ENCODE measurements at regions not wholly inside any gene's neighbourhood (a gene's known extent, or its start where the extent isn't known, plus 50 kb on each side); places are given as distances from the start of the nearest gene placed in this dataset.

- H3K27ac ChIP-seq = no peak overlapping the region
- H3K4me1 ChIP-seq = peaks cover 9% of the 10 kb centered on the region; the same call in 1 of the 2 replicates
- no peaks in the 10 kb centered on the region for H3K9me3 ChIP-seq (replicated peaks)
- peaks cover 5% of the 10 kb centered on the region for H3K36me3 ChIP-seq
- H3K4me3 ChIP-seq = no peak overlapping the region
- no peak for DNase-seq
- H3K27me3 ChIP-seq = no peaks in the 10 kb centered on the region
Measured at GRCh38 chr2:121014876-121015275, 270.1 kb downstream of the TFCP2L1 start.

- no peak for DNase-seq
- no peaks in the 10 kb centered on the region for H3K9me3 ChIP-seq (replicated peaks)
- H3K27ac ChIP-seq = no peak overlapping the region
- H3K4me1 ChIP-seq = peaks cover 11% of the 10 kb centered on the region; the same call in 1 of the 2 replicates
- H3K36me3 ChIP-seq = no peaks in the 10 kb centered on the region
- no peak overlapping the region for H3K4me3 ChIP-seq
- H3K27me3 ChIP-seq = no peaks in the 10 kb centered on the region
Measured at GRCh38 chr2:121015971-121016485, 269.0 kb downstream of the TFCP2L1 start.

GRCh38 chr2:121017396-121017795 is 267.6 kb downstream of the TFCP2L1 start:
- peak; percentile 75 to 83 for DNase-seq

GRCh38 chr2:121018136-121019061 is 266.6 kb downstream of the TFCP2L1 start:
- Histone ChIP-seq H3K36me3 (no peaks in the 10 kb centered on the region), H3K27ac (peak overlapping the region; percentile 88), H3K4me3 (peak overlapping the region; percentile 61), H3K4me1 (peaks cover 11% of the 10 kb centered on the region; the same call in 1 of the 2 replicates), H3K27me3 (no peaks in the 10 kb centered on the region), H3K9me3 (replicated peaks) (no peaks in the 10 kb centered on the region)
- peak; percentile 97 to 98 for DNase-seq

More at GRCh38 chr2:121017396-121017795, 267.6 kb downstream of the TFCP2L1 start:
- no peaks in the 10 kb centered on the region for H3K27me3 ChIP-seq
- peaks cover 11% of the 10 kb centered on the region; the same call in 1 of the 2 replicates for H3K4me1 ChIP-seq
- H3K9me3 ChIP-seq (replicated peaks) = no peaks in the 10 kb centered on the region
- H3K27ac ChIP-seq = peak overlapping the region; percentile 88
- peak overlapping the region; percentile 61 for H3K4me3 ChIP-seq
- H3K36me3 ChIP-seq = no peaks in the 10 kb centered on the region

- H3K4me1 ChIP-seq = peaks cover 11% of the 10 kb centered on the region; the same call in 1 of the 2 replicates
- H3K36me3 ChIP-seq = no peaks in the 10 kb centered on the region
- no peaks in the 10 kb centered on the region for H3K27me3 ChIP-seq
- no peaks in the 10 kb centered on the region for H3K9me3 ChIP-seq (replicated peaks)
- peak overlapping the region; percentile 61 for H3K4me3 ChIP-seq
- peak overlapping the region; percentile 88 for H3K27ac ChIP-seq
- peak; percentile 95 to 96 for DNase-seq
Measured at GRCh38 chr2:121019071-121019470, 265.9 kb downstream of the TFCP2L1 start.

- no peaks in the 10 kb centered on the region for H3K9me3 ChIP-seq (replicated peaks)
- peak; percentile 53 to 61 for DNase-seq
- peaks cover 11% of the 10 kb centered on the region; the same call in 1 of the 2 replicates for H3K4me1 ChIP-seq
- peak overlapping the region; percentile 61 for H3K4me3 ChIP-seq
- no peaks in the 10 kb centered on the region for H3K27me3 ChIP-seq
- peak overlapping the region; percentile 88; the same call in 1 of the 2 replicates for H3K27ac ChIP-seq
- no peaks in the 10 kb centered on the region for H3K36me3 ChIP-seq
Measured at GRCh38 chr2:121019756-121020155, 265.2 kb downstream of the TFCP2L1 start.

- Histone ChIP-seq H3K4me1 (peaks cover 11% of the 10 kb centered on the region; the same call in 1 of the 2 replicates), H3K27ac (no peak overlapping the region), H3K27me3 (no peaks in the 10 kb centered on the region), H3K4me3 (no peak overlapping the region), H3K36me3 (no peaks in the 10 kb centered on the region), H3K9me3 (replicated peaks) (no peaks in the 10 kb centered on the region; the same call in 1 of the 2 replicates)
- no peak for DNase-seq
Measured at GRCh38 chr2:121021685-121022084, 263.3 kb downstream of the TFCP2L1 start.

GRCh38 chr2:121028577-121028976 is 256.4 kb downstream of the TFCP2L1 start:
- Histone ChIP-seq H3K4me3 (no peak overlapping the region), H3K4me1 (no peaks in the 10 kb centered on the region), H3K27ac (no peak overlapping the region), H3K27me3 (no peaks in the 10 kb centered on the region), H3K36me3 (no peaks in the 10 kb centered on the region), H3K9me3 (replicated peaks) (no peaks in the 10 kb centered on the region; the same call in 1 of the 2 replicates)
- no peak for DNase-seq

- no peaks in the 10 kb centered on the region for H3K27me3 ChIP-seq
- H3K4me1 ChIP-seq = no peaks in the 10 kb centered on the region
- H3K4me3 ChIP-seq = no peak overlapping the region
- H3K27ac ChIP-seq = no peak overlapping the region
- H3K9me3 ChIP-seq (replicated peaks) = no peaks in the 10 kb centered on the region
- no peaks in the 10 kb centered on the region for H3K36me3 ChIP-seq
- DNase-seq = no peak
Measured at GRCh38 chr2:121030523-121030922, 254.5 kb downstream of the TFCP2L1 start.

GRCh38 chr2:121031568-121032340 is 253.2 kb downstream of the TFCP2L1 start:
- H3K36me3 ChIP-seq = no peaks in the 10 kb centered on the region
- no peaks in the 10 kb centered on the region for H3K9me3 ChIP-seq (replicated peaks)
- DNase-seq = no peak
- no peak overlapping the region for H3K27ac ChIP-seq
- no peak overlapping the region for H3K4me3 ChIP-seq
- no peaks in the 10 kb centered on the region for H3K4me1 ChIP-seq
- H3K27me3 ChIP-seq = 0 out of 2 replicates have a peak, but pooled peaks cover 3% of the 10 kb centered on the region

GRCh38 chr2:121033461-121033996 is 251.5 kb downstream of the TFCP2L1 start:
- H3K4me1 ChIP-seq = peaks cover 2% of the 10 kb centered on the region; the same call in 1 of the 2 replicates
- no peak overlapping the region for H3K4me3 ChIP-seq
- H3K27me3 ChIP-seq = 0 out of 2 replicates have a peak, but pooled peaks cover 3% of the 10 kb centered on the region
- no peak for DNase-seq
- H3K36me3 ChIP-seq = no peaks in the 10 kb centered on the region
- H3K9me3 ChIP-seq (replicated peaks) = no peaks in the 10 kb centered on the region
- H3K27ac ChIP-seq = no peak overlapping the region

GRCh38 chr2:121034551-121034950 is 250.5 kb downstream of the TFCP2L1 start:
- Histone ChIP-seq H3K36me3 (no peaks in the 10 kb centered on the region), H3K9me3 (replicated peaks) (no peaks in the 10 kb centered on the region), H3K27ac (no peak overlapping the region), H3K4me3 (no peak overlapping the region), H3K4me1 (peaks cover 9% of the 10 kb centered on the region; the same call in 1 of the 2 replicates), H3K27me3 (0 out of 2 replicates have a peak, but pooled peaks cover 3% of the 10 kb centered on the region)
- DNase-seq = no peak

- Histone ChIP-seq H3K4me3 (no peak overlapping the region), H3K4me1 (peaks cover 9% of the 10 kb centered on the region; the same call in 1 of the 2 replicates), H3K36me3 (no peaks in the 10 kb centered on the region), H3K27ac (no peak overlapping the region), H3K27me3 (0 out of 2 replicates have a peak, but pooled peaks cover 3% of the 10 kb centered on the region), H3K9me3 (replicated peaks) (no peaks in the 10 kb centered on the region)
- DNase-seq = no peak
Measured at GRCh38 chr2:121036226-121036692, 248.7 kb downstream of the TFCP2L1 start.

GRCh38 chr2:121037480-121037879 is 247.5 kb downstream of the TFCP2L1 start:
- no peaks in the 10 kb centered on the region for H3K36me3 ChIP-seq
- peaks cover 9% of the 10 kb centered on the region; the same call in 1 of the 2 replicates for H3K4me1 ChIP-seq
- 0 out of 2 replicates have a peak, but pooled peaks cover 3% of the 10 kb centered on the region for H3K27me3 ChIP-seq
- H3K4me3 ChIP-seq = no peak overlapping the region
- no peak overlapping the region for H3K27ac ChIP-seq
- no peaks in the 10 kb centered on the region for H3K9me3 ChIP-seq (replicated peaks)
- DNase-seq = no peak

All from SJCRH30 (cell line).